ENCODE measurements at regions not wholly inside any gene's neighbourhood (a gene's known extent, or its start where the extent isn't known, plus 50 kb on each side); places are given as distances from the start of the nearest gene placed in this dataset.

DNA sequence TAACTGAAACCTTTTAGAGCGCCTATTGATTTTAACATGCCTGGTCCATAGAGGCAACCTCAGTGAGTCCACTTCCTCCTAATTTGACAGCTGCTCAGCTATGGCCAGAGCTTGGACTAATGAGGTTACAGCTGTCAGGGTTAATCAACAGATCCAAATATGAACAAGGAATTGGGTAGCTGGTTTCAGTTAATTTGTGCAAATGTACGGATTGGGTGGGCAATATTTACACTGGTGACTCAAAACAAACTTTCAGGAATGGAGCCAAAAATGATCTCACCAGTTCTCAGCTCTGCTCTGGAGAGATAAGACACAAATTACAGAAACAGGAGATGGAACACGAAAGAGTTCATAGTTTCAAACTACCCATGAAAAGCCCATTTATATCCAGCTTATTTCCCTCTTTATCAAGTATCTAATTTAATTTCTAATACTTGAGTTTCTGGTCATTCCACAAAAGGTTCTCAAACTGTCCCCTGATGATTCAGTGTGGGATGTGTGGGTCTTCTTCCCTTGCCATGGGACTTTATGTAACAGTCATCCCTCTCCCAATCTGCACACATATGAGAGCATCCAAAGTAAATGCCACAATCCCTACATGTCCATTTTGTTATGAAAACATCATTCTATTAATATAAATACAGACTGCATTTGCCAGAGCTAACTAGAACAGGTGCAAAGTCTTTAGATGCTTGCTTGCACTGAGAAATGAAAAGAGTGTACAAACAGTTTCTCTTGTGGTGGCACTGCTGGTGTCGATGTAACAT is 149.9 kb downstream of the RPS12 start:
- TF ChIP-seq, protein P1, sequence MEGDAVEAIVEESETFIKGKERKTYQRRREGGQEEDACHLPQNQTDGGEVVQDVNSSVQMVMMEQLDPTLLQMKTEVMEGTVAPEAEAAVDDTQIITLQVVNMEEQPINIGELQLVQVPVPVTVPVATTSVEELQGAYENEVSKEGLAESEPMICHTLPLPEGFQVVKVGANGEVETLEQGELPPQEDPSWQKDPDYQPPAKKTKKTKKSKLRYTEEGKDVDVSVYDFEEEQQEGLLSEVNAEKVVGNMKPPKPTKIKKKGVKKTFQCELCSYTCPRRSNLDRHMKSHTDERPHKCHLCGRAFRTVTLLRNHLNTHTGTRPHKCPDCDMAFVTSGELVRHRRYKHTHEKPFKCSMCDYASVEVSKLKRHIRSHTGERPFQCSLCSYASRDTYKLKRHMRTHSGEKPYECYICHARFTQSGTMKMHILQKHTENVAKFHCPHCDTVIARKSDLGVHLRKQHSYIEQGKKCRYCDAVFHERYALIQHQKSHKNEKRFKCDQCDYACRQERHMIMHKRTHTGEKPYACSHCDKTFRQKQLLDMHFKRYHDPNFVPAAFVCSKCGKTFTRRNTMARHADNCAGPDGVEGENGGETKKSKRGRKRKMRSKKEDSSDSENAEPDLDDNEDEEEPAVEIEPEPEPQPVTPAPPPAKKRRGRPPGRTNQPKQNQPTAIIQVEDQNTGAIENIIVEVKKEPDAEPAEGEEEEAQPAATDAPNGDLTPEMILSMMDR (IDR thresholded peaks at IDR 0.05; ENCODE audit: unreplicated experiment in 3 of 3), result no peak
- H3K9me3 Mint-ChIP-seq, result no peaks in the 10 kb centered on the region

GRCh38 chr6:132964868-132965382 is 150.6 kb downstream of the RPS12 start:
- peak overlapping the region in 2 of 3 experiments; percentile 17 to 28 for H3K4me3 Mint-ChIP-seq
- TF ChIP-seq, protein P1 (IDR thresholded peaks at IDR 0.05; ENCODE audit: unreplicated experiment in 3 of 3), result peak in 1 of 3 experiments; percentile 10
- H3K9me3 Mint-ChIP-seq, result no peaks in the 10 kb centered on the region
- peaks cover 52% of the 10 kb centered on the region for H3K4me1 Mint-ChIP-seq
- H3K27me3 Mint-ChIP-seq (ENCODE audit: low read depth), result no peaks in the 10 kb centered on the region
- no peaks in the 10 kb centered on the region for H3K36me3 Mint-ChIP-seq (ENCODE audit: low read depth)
- H3K27ac Mint-ChIP-seq, result peak overlapping the region in 2 of 3 experiments; percentile 42 to 56

More for the DNA sequence above, 149.9 kb downstream of the RPS12 start:
- peak overlapping the region in 1 of 3 experiments; percentile 28 for H3K4me3 Mint-ChIP-seq
- peak overlapping the region in 2 of 3 experiments; percentile 42 to 56 for H3K27ac Mint-ChIP-seq
- H3K27me3 Mint-ChIP-seq (ENCODE audit: low read depth), result no peaks in the 10 kb centered on the region
- H3K36me3 Mint-ChIP-seq (ENCODE audit: low read depth), result no peaks in the 10 kb centered on the region
- peaks cover 52% of the 10 kb centered on the region for H3K4me1 Mint-ChIP-seq

GRCh38 chr6:132967871-132968270 is 153.5 kb downstream of the RPS12 start:
- H3K27me3 Mint-ChIP-seq (ENCODE audit: low read depth), result no peaks in the 10 kb centered on the region

GRCh38 chr6:132968419-132968950 is 154.1 kb downstream of the RPS12 start:
- TF ChIP-seq, protein P1 (IDR thresholded peaks at IDR 0.05; ENCODE audit: unreplicated experiment in 3 of 3), result no peak
- Mint-ChIP-seq H3K9me3 (no peaks in the 10 kb centered on the region), H3K4me1 (peaks cover 35% of the 10 kb centered on the region), H3K27ac (peak overlapping the region in 1 of 3 experiments; percentile 43), H3K4me3 (no peak overlapping the region), H3K36me3 (ENCODE audit: low read depth) (no peaks in the 10 kb centered on the region), H3K27me3 (ENCODE audit: low read depth) (no peaks in the 10 kb centered on the region)

More at GRCh38 chr6:132967871-132968270, 153.5 kb downstream of the RPS12 start:
- H3K4me1 Mint-ChIP-seq, result peaks cover 38% of the 10 kb centered on the region
- H3K27ac Mint-ChIP-seq, result peak overlapping the region in 1 of 3 experiments; percentile 43
- TF ChIP-seq, protein P1 (IDR thresholded peaks at IDR 0.05; ENCODE audit: unreplicated experiment in 3 of 3), result no peak
- no peaks in the 10 kb centered on the region for H3K9me3 Mint-ChIP-seq
- no peaks in the 10 kb centered on the region for H3K36me3 Mint-ChIP-seq (ENCODE audit: low read depth)
- H3K4me3 Mint-ChIP-seq, result no peak overlapping the region

DNA sequence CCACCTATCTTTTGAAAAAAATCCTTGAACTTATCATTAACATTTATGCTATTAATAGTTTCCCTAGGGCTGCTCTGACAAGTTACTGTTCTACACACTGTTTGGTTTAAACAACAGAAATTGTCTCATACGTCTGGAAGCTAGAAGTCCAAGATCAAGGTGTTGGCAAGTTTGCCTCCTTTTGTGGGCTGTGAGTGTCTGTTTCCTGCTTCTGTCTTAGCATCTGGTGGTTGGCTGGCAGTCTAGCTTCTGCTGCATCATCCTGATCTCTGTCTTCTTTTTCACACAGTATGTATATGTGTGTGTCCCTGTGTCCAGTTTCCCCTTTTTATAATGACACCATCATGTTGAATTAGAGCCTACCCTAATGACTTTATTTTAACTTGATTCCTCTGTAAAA is 154.8 kb downstream of the RPS12 start:
- TF ChIP-seq, protein P1 (IDR thresholded peaks at IDR 0.05; ENCODE audit: unreplicated experiment in 3 of 3), result no peak
- Mint-ChIP-seq H3K27ac (peak overlapping the region in 2 of 3 experiments; percentile 19 to 30), H3K9me3 (no peaks in the 10 kb centered on the region), H3K4me1 (peaks cover 35% of the 10 kb centered on the region), H3K36me3 (ENCODE audit: low read depth) (no peaks in the 10 kb centered on the region), H3K4me3 (no peak overlapping the region), H3K27me3 (ENCODE audit: low read depth) (no peaks in the 10 kb centered on the region)
